ENCODE measurements at regions not wholly inside any gene's neighbourhood (a gene's known extent, or its start where the extent isn't known, plus 50 kb on each side); places are given as distances from the start of the nearest gene placed in this dataset.

GRCh38 chr5:96123418-96123817 lies 161.8 kb upstream of the ELL2 start (continued):
- TF ChIP-seq NKRF (conservative IDR thresholded peaks at IDR 0.05) = no peak
- no peak for TF ChIP-seq ZZZ3 (IDR thresholded peaks at IDR 0.05; ENCODE audit: control insufficient read depth, insufficient read length, low read depth)

DNA sequence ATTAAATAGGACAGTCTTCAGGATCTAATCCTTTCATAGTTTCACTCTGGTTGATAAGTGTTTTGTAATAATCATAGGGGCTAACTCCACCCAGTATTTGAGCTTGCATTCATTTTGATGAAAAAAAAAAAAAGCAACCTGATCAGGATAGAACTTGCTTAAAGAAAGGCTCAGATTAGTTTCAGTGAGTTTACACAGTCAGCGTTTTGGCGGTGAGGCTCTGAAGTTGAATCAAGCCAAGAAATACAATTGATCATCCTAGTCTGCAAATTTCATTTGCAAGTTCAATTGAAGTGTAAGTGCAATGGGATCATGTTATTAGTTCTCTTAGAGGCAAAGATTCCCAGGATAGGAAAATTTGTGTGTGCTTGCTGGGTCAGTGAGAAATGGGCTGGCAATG lies 159.7 kb upstream of the ELL2 start:
- no peaks in the 10 kb centered on the region for H3K79me2 ChIP-seq (ENCODE audit: control insufficient read depth, insufficient read depth, low read length)
- H3K27me3 ChIP-seq (replicated peaks in 1 of 2; ENCODE audit: control insufficient read depth in 2 of 2, insufficient read depth in 2 of 2, low read length in 1 of 2) = no peaks in the 10 kb centered on the region
- in situ Hi-C loops (cut with MboI) = no loop called here
- no peaks in the 10 kb centered on the region for H3K4me1 ChIP-seq (ENCODE audit: control insufficient read depth, insufficient read depth, low read length)
- no peak overlapping the region for H3K4me3 ChIP-seq
- FAIRE-seq = no peak
- no TSS peak for BruUV-seq (replicated peaks)
- H3K9ac ChIP-seq (ENCODE audit: control insufficient read depth, insufficient read depth, low read length) = no peak overlapping the region
- ChIA-PET POLR2A (no interaction called here), CTCF (no interaction called here), SMC1A (ENCODE audit: uncharacterized antibody, unreplicated experiment) (no interaction called here), RAD21 (ENCODE audit: unreplicated experiment) (no interaction called here)
- no peak for ATAC-seq
- H4K20me1 ChIP-seq (ENCODE audit: control insufficient read depth, insufficient read depth) = no peaks in the 10 kb centered on the region
- intact Hi-C loops (cut with micrococcal nuclease; ENCODE audit: unreplicated experiment) = no loop called here
- TF ChIP-seq ZNF207 (IDR thresholded peaks at IDR 0.05; ENCODE audit: borderline replicate concordance) = no peak
- no peak for TF ChIP-seq RCOR1 (conservative IDR thresholded peaks at IDR 0.05; ENCODE audit: low read depth, low read length)
- TF ChIP-seq RELA (IDR thresholded peaks at IDR 0.05; ENCODE audit: borderline replicate concordance, partially characterized antibody) = no peak
- no peak for TF ChIP-seq KAT2A (conservative IDR thresholded peaks at IDR 0.05; ENCODE audit: control insufficient read depth, low read depth, low read length)
- no peak for TF ChIP-seq RB1 (IDR thresholded peaks at IDR 0.05; ENCODE audit: borderline replicate concordance)
- TF ChIP-seq JUND (IDR thresholded peaks at IDR 0.05; ENCODE audit: low read depth, low read length) = no peak
- TF ChIP-seq PML (IDR thresholded peaks at IDR 0.05; ENCODE audit: low read length) = no peak
- TF ChIP-seq GABPA (IDR thresholded peaks at IDR 0.05; ENCODE audit: low read depth) = no peak
- no peak for TF ChIP-seq MTA3 (IDR thresholded peaks at IDR 0.05; ENCODE audit: borderline replicate concordance, low read length)
- H3K9me3 ChIP-seq (replicated peaks; ENCODE audit: control insufficient read depth, insufficient read depth, low read length) = no peaks in the 10 kb centered on the region
- DNase-seq (ENCODE audit: low read depth, low spot score) = no peak
- no peak overlapping the region for H3K27ac ChIP-seq (ENCODE audit: control insufficient read depth, insufficient read depth)
- 96% methylated on average over 2 of the region's 2 CpGs for WGBS (ENCODE audit: insufficient coverage, insufficient replicate concordance, low lambda C conversion rate, missing lambda C conversion rate)
- H3K36me3 ChIP-seq (ENCODE audit: control insufficient read depth in 2 of 2, insufficient read depth in 2 of 2, low read length in 1 of 2) = no peaks in the 10 kb centered on the region
- H2AFZ ChIP-seq (ENCODE audit: control insufficient read depth, low read depth, low read length) = no peak overlapping the region
- H3K4me2 ChIP-seq (ENCODE audit: control insufficient read depth, insufficient read depth) = no peak overlapping the region
